ENCODE measurements at regions not wholly inside any gene's neighbourhood (a gene's known extent, or its start where the extent isn't known, plus 50 kb on each side); places are given as distances from the start of the nearest gene placed in this dataset.

GRCh38 chrX:131779306-131779705 is 235.4 kb downstream of the OR13H1 start:
- Histone ChIP-seq H3K36me3 (no peaks in the 10 kb centered on the region), H3K4me1 (peaks cover 0 to 4% of the 10 kb centered on the region in 2 donors), H3K27ac (peak overlapping the region; percentile 66 to 78), H3K4me3 (peak overlapping the region in 1 of 2 donors; percentile 59), H3K9me3 (no peaks in the 10 kb centered on the region), H3K27me3 (no peaks in the 10 kb centered on the region)
- intact Hi-C loops (cut with DNase I) = no loop called here
- TF ChIP-seq, protein P1, sequence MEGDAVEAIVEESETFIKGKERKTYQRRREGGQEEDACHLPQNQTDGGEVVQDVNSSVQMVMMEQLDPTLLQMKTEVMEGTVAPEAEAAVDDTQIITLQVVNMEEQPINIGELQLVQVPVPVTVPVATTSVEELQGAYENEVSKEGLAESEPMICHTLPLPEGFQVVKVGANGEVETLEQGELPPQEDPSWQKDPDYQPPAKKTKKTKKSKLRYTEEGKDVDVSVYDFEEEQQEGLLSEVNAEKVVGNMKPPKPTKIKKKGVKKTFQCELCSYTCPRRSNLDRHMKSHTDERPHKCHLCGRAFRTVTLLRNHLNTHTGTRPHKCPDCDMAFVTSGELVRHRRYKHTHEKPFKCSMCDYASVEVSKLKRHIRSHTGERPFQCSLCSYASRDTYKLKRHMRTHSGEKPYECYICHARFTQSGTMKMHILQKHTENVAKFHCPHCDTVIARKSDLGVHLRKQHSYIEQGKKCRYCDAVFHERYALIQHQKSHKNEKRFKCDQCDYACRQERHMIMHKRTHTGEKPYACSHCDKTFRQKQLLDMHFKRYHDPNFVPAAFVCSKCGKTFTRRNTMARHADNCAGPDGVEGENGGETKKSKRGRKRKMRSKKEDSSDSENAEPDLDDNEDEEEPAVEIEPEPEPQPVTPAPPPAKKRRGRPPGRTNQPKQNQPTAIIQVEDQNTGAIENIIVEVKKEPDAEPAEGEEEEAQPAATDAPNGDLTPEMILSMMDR (IDR thresholded peaks at IDR 0.05) = no peak
- DNase-seq (ENCODE audit: low spot score in 2 of 2) = no peak

GRCh38 chrX:131779741-131780140 is 235.9 kb downstream of the OR13H1 start:
- TF ChIP-seq, protein P1 (IDR thresholded peaks at IDR 0.05) = no peak
- intact Hi-C loops (cut with DNase I) = no loop called here
- no peak overlapping the region for H3K27ac ChIP-seq
- no peak overlapping the region for H3K4me3 ChIP-seq
- H3K9me3 ChIP-seq = no peaks in the 10 kb centered on the region
- DNase-seq (ENCODE audit: low spot score in 2 of 2) = no peak
- peaks cover 0 to 4% of the 10 kb centered on the region in 2 donors for H3K4me1 ChIP-seq
- H3K27me3 ChIP-seq = no peaks in the 10 kb centered on the region
- no peaks in the 10 kb centered on the region for H3K36me3 ChIP-seq

- no peaks in the 10 kb centered on the region for H3K9me3 ChIP-seq
These were observed 238.8 kb downstream of the OR13H1 start for GRCh38 chrX:131782646-131783045.

DNA sequence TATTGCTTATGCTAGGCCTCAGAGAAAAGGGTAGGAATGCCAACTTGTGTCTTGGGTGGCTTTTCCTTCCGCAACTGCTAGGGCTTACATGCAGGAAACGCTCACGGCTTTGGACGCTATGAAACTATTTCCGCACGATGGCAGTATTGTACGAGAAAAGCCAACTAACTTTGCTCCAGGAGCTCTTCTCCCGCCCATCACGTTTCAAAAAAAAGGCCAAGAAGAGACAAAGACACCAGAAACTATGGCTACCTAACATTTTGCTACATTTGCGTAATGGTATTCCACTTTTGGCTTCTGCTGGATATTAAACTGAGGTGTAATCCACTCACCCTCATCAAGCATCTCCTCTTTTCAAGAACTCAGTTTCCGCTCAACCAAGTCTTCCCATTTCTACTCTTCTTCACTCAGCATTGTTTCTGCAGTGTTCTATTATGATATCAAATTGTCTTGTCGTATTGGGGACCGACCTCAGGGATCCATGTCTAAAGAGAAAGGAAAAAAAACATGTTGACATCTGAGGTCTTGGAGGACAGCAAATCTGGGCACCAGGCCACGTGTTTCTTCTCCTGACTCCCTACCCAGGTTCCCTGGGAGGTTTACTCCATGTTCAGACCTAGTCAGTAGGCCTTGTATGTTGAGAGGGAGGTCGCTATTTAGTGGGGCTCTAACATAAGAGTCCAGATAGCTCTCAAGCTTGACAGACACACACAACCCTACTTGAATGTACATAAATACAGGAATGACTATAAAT is 239.4 kb upstream of the STK26 start:
- peak; percentile 26 to 90 for DNase-seq (ENCODE audit: low spot score in 2 of 2)
- Histone ChIP-seq H3K36me3 (no peaks in the 10 kb centered on the region), H3K9me3 (no peaks in the 10 kb centered on the region), H3K4me3 (peak overlapping the region; percentile 8 to 29), H3K27me3 (no peaks in the 10 kb centered on the region), H3K27ac (no peak overlapping the region), H3K4me1 (peaks cover 0 to 4% of the 10 kb centered on the region in 2 donors)
- TF ChIP-seq, protein P1 (IDR thresholded peaks at IDR 0.05) = peak; percentile 34 to 58 (median 35)
- intact Hi-C loops (cut with DNase I) = loop anchor here (1.0 kb wide), 1 partner anchor 9 kb away; no protein-coding TSS in a partner anchor

More at GRCh38 chrX:131782646-131783045, 238.8 kb downstream of the OR13H1 start:
- Histone ChIP-seq H3K4me1 (peaks cover 0 to 4% of the 10 kb centered on the region in 2 donors), H3K4me3 (no peak overlapping the region), H3K27me3 (no peaks in the 10 kb centered on the region), H3K36me3 (no peaks in the 10 kb centered on the region), H3K27ac (no peak overlapping the region)
- intact Hi-C loops (cut with DNase I) = loop anchor here (1.0 kb wide), 1 partner anchor 10 kb away; no protein-coding TSS in a partner anchor
- TF ChIP-seq, protein P1 (IDR thresholded peaks at IDR 0.05) = no peak
- no peak for DNase-seq (ENCODE audit: low spot score in 2 of 2)

DNA sequence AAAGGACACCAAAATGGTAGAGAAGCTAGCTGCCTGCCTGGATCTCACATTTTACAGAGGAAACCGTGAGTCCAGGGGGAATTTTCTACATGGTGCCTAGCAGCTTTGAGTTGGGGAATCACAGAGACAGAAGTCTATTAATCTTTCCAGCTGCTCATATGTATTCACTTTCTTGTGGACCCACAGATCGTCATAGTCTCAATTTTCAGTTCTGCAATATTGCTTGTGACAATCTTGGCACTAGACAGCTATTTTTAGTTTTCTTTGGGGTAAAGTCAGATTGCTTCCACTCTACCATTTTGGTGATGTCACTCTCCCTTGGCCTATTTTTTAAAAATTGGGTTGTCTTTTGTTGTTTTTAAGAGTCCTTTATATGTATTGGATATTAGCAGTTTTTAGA is 233.4 kb upstream of the STK26 start:
- no peak for DNase-seq (ENCODE audit: low spot score in 2 of 2)
- H3K36me3 ChIP-seq = no peaks in the 10 kb centered on the region
- no peaks in the 10 kb centered on the region for H3K27me3 ChIP-seq
- no peaks in the 10 kb centered on the region for H3K9me3 ChIP-seq
- intact Hi-C loops (cut with DNase I) = no loop called here
- no peak overlapping the region for H3K27ac ChIP-seq
- no peaks in the 10 kb centered on the region for H3K4me1 ChIP-seq
- TF ChIP-seq, protein P1 (IDR thresholded peaks at IDR 0.05) = no peak
- H3K4me3 ChIP-seq = no peak overlapping the region

All from ascending aorta (tissue), 2 donors.